DOHH2 (cell line): ENCODE measurements at regions not wholly inside any gene's neighbourhood (a gene's known extent, or its start where the extent isn't known, plus 50 kb on each side); places are given as distances from the start of the nearest gene placed in this dataset.

Experiments used
- CTCF ChIP-seq: fragments of 200-600 bp; sonication (generic); IDR thresholded peaks from one replicate; pipeline ENCODE4 v1.5.1; 2014; ENCODE audit warnings: antibody characterized with exemption, mild to moderate bottlenecking, low read depth, low read length; ENCODE audit not compliant: poor library complexity, severe bottlenecking
- EZH2phosphoT487 ChIP-seq: fragments of 200-600 bp; sonication (generic); IDR thresholded peaks from 2 replicates; pipeline ENCODE4 v1.6.1; 2017; ENCODE audit warnings: borderline replicate concordance, mild to moderate bottlenecking, antibody characterized with exemption, low read length, moderate library complexity, mixed read lengths

DNA sequence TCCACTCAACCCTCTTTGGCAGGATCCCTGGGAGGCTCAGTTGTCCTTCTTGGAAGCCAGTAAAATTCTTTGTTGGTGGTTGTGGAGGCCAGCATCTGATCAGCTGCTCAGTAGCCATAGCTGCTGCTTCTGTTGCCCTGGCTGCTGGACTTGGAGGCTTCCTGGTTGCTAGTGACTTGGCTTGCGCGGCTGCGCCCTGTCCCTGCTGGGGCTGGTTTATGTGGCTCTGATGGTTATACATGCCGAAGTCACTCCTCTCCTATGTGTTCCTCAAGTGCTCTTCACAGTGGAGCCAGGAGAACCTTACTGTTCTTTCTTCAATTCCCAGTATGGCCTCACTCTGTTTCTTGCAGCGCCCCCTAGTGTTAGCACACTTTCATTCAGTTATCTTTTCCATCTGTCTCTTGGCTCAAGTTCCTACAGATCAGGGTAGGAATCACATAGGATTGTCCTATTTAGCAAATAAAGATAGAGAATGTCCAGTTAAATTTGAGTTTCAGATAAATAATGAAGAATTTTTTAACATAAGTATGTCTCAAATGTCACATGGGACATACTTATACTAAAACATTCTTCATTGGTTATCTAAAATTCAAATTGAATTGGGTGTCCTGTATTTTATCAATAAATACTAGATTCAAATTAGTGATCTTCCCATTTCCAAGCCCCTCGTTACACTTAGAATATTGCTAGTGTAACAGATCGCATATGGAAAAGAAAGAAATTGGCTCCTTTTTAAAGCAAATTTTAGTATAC lies 176.5 kb downstream of the TGFB2 start:
- TF ChIP-seq CTCF (peak; percentile 89), EZH2phosphoT487 (no peak)
